BE2C (cell line): ENCODE measurements at regions not wholly inside any gene's neighbourhood (a gene's known extent, or its start where the extent isn't known, plus 50 kb on each side); places are given as distances from the start of the nearest gene placed in this dataset.

Source experiments
- DNase-seq: peaks from one replicate; pipeline ENCODE4 v3.0.0-alpha.2; 2020
- H3K27me3 ChIP-seq: fragments of 250-450 bp; sonication (Bioruptor Pico); 2 replicates; pipeline ENCODE4 v1.5.1; 2020; ENCODE audit warnings: mild to moderate bottlenecking
- H3K36me3 ChIP-seq: fragments of 250-450 bp; sonication (Bioruptor Pico); 2 replicates; pipeline ENCODE4 v1.5.1; 2020; ENCODE audit warnings: mild to moderate bottlenecking
- H3K4me1 ChIP-seq: fragments of 250-450 bp; sonication (Bioruptor Pico); 2 replicates; pipeline ENCODE4 v1.5.1; 2020
- H3K4me3 ChIP-seq: 2 replicates; pipeline ENCODE4 v1.5.1; 2011; ENCODE audit warnings: low read depth, low read length
- H3K9me3 ChIP-seq: fragments of 250-450 bp; sonication (Bioruptor Pico); 2 replicates; pipeline ENCODE4 v1.5.1; 2020
- TF ChIP-seq, protein P1 (sequence below): IDR thresholded peaks from 2 replicates; pipeline ENCODE4 v1.5.1; 2012; ENCODE audit warnings: mild to moderate bottlenecking, low read depth, low read length

DNA sequence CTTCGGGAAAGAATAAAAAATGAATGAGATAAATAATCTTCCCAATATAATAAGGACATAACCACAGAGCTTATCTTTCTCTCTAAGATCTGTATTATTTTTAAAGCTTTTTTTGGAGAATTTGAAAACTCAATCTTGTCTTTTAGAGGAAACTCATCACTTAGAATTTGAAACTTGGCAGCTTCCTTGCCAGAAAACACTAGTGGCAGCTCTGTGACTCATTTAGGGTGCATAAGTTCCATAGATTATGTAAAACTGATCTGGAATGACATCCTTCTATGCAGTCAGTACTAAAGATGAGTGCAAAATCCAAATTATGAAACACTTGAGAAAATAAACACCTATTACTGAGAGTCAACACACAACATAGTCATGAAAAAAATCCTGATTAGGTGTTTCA, 848.0 kb downstream of the DACH1 start:
- no peaks in the 10 kb centered on the region for H3K4me1 ChIP-seq

DNA sequence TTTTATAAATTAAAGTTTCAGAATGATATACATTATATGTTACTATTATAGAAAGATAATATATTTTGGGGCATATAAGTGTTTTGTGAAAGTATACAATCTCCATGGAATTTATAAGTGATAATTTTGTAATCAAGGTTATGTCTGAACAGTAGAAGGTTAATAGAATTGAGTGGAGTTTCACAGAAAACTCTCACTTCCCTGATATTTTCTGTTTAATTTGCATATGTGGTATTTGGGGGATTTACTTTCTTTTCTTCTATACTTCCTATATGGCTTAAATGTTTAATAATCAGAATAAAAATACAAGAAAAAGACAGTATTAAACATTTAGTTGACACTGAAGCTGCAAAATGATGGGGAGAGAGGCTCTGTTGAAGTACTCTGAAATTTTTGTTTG, 848.5 kb downstream of the DACH1 start:
- H3K27me3 ChIP-seq, result no peaks in the 10 kb centered on the region
- H3K4me3 ChIP-seq, result no peak overlapping the region
- TF ChIP-seq, protein P1, sequence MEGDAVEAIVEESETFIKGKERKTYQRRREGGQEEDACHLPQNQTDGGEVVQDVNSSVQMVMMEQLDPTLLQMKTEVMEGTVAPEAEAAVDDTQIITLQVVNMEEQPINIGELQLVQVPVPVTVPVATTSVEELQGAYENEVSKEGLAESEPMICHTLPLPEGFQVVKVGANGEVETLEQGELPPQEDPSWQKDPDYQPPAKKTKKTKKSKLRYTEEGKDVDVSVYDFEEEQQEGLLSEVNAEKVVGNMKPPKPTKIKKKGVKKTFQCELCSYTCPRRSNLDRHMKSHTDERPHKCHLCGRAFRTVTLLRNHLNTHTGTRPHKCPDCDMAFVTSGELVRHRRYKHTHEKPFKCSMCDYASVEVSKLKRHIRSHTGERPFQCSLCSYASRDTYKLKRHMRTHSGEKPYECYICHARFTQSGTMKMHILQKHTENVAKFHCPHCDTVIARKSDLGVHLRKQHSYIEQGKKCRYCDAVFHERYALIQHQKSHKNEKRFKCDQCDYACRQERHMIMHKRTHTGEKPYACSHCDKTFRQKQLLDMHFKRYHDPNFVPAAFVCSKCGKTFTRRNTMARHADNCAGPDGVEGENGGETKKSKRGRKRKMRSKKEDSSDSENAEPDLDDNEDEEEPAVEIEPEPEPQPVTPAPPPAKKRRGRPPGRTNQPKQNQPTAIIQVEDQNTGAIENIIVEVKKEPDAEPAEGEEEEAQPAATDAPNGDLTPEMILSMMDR, result no peak
- no peaks in the 10 kb centered on the region for H3K9me3 ChIP-seq
- H3K36me3 ChIP-seq, result no peaks in the 10 kb centered on the region
- no peaks in the 10 kb centered on the region for H3K4me1 ChIP-seq
- no peak for DNase-seq

More for the DNA sequence above, 848.0 kb downstream of the DACH1 start:
- H3K36me3 ChIP-seq, result no peaks in the 10 kb centered on the region
- no peak overlapping the region for H3K4me3 ChIP-seq
- H3K9me3 ChIP-seq, result no peaks in the 10 kb centered on the region
- no peaks in the 10 kb centered on the region for H3K27me3 ChIP-seq
- no peak for DNase-seq
- TF ChIP-seq, protein P1, result no peak

DNA sequence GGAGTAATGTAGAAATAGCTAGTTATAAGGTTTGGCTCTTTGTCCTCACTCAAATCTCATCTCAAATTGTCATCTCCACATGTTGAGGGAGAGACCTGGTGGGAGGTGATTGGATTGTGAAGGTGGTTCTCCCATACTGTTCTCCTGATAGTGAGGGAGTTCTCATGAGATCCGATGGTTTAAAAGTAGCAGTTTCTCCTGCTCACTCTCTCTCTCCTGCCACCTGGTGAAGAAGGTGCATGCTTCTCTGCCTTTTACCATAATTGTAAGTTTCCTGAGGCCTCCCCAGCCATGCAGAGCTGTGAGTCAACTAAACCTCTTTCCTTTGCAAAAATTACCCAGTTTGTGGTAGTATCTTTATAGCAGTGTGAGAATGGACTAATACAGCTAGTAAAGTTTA, 849.4 kb downstream of the DACH1 start:
- no peaks in the 10 kb centered on the region for H3K4me1 ChIP-seq
- no peak overlapping the region for H3K4me3 ChIP-seq
- TF ChIP-seq, protein P1, result no peak; the same call in 1 of the 2 replicates
- no peaks in the 10 kb centered on the region for H3K27me3 ChIP-seq
- no peak for DNase-seq
- H3K36me3 ChIP-seq, result no peaks in the 10 kb centered on the region
- no peaks in the 10 kb centered on the region for H3K9me3 ChIP-seq

DNA sequence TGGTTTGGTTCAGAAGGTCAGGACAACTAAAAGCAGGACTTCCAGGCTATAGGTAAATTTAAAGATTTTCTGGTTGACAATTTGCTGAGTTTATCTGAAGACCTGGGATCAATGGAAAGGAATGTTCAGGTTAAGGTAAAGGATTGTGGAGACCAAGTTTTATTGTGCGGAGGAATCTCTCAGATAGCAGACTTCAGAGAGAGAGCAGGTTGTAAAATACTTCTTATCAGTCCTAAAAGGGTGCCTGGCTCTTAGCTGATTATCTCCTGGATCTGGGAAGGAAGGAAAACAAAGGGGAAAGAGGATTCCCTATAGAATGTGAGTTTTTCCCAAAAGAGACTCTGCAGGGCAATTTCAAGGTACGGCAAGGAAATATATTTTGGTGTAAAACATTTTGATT, 851.5 kb downstream of the DACH1 start:
- no peaks in the 10 kb centered on the region for H3K27me3 ChIP-seq

DNA sequence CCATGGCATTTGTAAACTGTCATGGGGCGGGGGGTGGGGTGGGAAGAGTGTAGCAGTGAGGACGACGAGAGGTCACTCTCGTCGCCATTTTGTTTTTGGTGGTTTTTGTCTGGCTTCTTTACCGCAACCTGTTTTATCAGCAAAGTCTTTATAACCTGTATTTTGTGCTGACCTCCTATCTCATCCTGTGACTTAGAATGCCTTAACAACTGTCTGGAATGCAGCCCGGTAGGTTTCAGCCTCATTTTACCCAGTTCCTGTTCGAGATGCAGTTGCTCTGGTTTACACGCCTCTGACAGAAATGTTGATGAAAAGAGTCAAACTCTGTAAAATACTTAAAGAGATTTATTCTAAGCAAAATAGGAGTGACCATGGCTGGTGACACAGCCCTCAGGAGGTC, 852.0 kb downstream of the DACH1 start:
- Histone ChIP-seq H3K27me3 (no peaks in the 10 kb centered on the region), H3K4me3 (no peak overlapping the region), H3K9me3 (no peaks in the 10 kb centered on the region), H3K36me3 (no peaks in the 10 kb centered on the region), H3K4me1 (no peaks in the 10 kb centered on the region)
- no peak for DNase-seq
- TF ChIP-seq, protein P1, result no peak

More for the DNA sequence above, 851.5 kb downstream of the DACH1 start:
- no peak for DNase-seq
- Histone ChIP-seq H3K36me3 (no peaks in the 10 kb centered on the region), H3K4me3 (no peak overlapping the region), H3K4me1 (no peaks in the 10 kb centered on the region), H3K9me3 (no peaks in the 10 kb centered on the region)
- TF ChIP-seq, protein P1, result no peak

DNA sequence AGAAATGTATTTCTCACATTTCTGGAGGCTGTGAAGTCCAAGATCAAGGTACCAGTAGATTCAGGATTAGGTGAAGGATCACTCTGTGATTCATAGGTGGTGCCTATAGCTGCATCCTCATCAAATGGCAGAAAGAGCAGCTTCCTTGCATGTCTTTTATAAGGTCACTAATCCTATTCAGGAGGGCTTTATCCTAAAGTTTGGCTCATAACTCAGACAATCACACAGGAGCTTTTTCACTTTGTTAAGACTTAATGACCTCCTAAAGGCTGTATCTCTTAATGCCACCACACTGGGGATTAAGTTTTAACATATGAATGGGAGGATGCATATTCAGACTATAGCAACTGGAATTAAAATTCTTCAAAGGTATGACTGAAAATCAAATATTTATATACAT, 861.1 kb downstream of the DACH1 start:
- no peak for DNase-seq
- Histone ChIP-seq H3K4me3 (no peak overlapping the region), H3K36me3 (no peaks in the 10 kb centered on the region), H3K4me1 (no peaks in the 10 kb centered on the region), H3K9me3 (no peaks in the 10 kb centered on the region), H3K27me3 (no peaks in the 10 kb centered on the region)
- TF ChIP-seq, protein P1, result no peak
